ENCODE measurements at regions not wholly inside any gene's neighbourhood (a gene's known extent, or its start where the extent isn't known, plus 50 kb on each side); places are given as distances from the start of the nearest gene placed in this dataset.

- Histone ChIP-seq H3K9me3 (ENCODE audit: insufficient read depth, low read depth) (no peaks in the 10 kb centered on the region), H2AFZ (no peak overlapping the region), H3K36me3 (ENCODE audit: low read depth) (no peaks in the 10 kb centered on the region), H3K9me2 (ENCODE audit: insufficient read depth) (no peaks in the 10 kb centered on the region), H3K4me3 (no peak overlapping the region), H3K27ac (no peak overlapping the region), H3K79me2 (ENCODE audit: low read depth) (no peaks in the 10 kb centered on the region), H3K4me2 (no peak overlapping the region), H3K27me3 (ENCODE audit: insufficient read depth, low read depth) (no peaks in the 10 kb centered on the region), H3K4me1 (replicated peaks; ENCODE audit: insufficient read depth) (no peaks in the 10 kb centered on the region), H3F3A (ENCODE audit: insufficient read depth, low read depth) (no peaks in the 10 kb centered on the region), H4K20me1 (ENCODE audit: insufficient read depth) (no peaks in the 10 kb centered on the region)
- no TSS peak for BruUV-seq (replicated peaks)
- intact Hi-C loops (cut with micrococcal nuclease; ENCODE audit: unreplicated experiment): no loop called here
- ChIA-PET POLR2A (ENCODE audit: unreplicated experiment) (interaction anchor here (0.6 kb wide), 2 partner anchors 10 to 704 kb away, joined by 3 to 5 read pairs; no protein-coding TSS in a partner anchor), CTCF (no interaction called here)
- TF ChIP-seq EZH2 (IDR thresholded peaks at IDR 0.05; ENCODE audit: low read depth) (no peak), CTCF (conservative IDR thresholded peaks at IDR 0.05) (no peak)
- DNase-seq: no peak
These were observed 273.6 kb downstream of the SDHAF3 start for GRCh38 chr7:97390915-97391593.

GRCh38 chr7:97401398-97401797, 283.9 kb downstream of the SDHAF3 start:
- Histone ChIP-seq H3K4me2 (no peak overlapping the region), H3K4me1 (replicated peaks; ENCODE audit: insufficient read depth) (no peaks in the 10 kb centered on the region), H4K20me1 (ENCODE audit: insufficient read depth) (no peaks in the 10 kb centered on the region), H3K27me3 (ENCODE audit: insufficient read depth, low read depth) (peaks cover 9% of the 10 kb centered on the region; the same call in 1 of the 2 replicates), H3F3A (ENCODE audit: insufficient read depth, low read depth) (no peaks in the 10 kb centered on the region), H3K4me3 (no peak overlapping the region), H3K27ac (no peak overlapping the region), H3K9me2 (ENCODE audit: insufficient read depth) (no peaks in the 10 kb centered on the region), H3K79me2 (ENCODE audit: low read depth) (no peaks in the 10 kb centered on the region), H3K9me3 (ENCODE audit: insufficient read depth, low read depth) (no peaks in the 10 kb centered on the region), H3K36me3 (ENCODE audit: low read depth) (no peaks in the 10 kb centered on the region), H2AFZ (no peak overlapping the region)
- intact Hi-C loops (cut with micrococcal nuclease; ENCODE audit: unreplicated experiment): no loop called here
- ChIA-PET POLR2A (ENCODE audit: unreplicated experiment) (interaction anchor here (0.7 kb wide), 1 partner anchor 11 kb away, joined by 3 read pairs; no protein-coding TSS in a partner anchor), CTCF (no interaction called here)
- DNase-seq: no peak
- TF ChIP-seq EZH2 (IDR thresholded peaks at IDR 0.05; ENCODE audit: low read depth): no peak
- no peak for TF ChIP-seq CTCF (conservative IDR thresholded peaks at IDR 0.05)
- no TSS peak for BruUV-seq (replicated peaks)

GRCh38 chr7:97405835-97406234, 288.3 kb downstream of the SDHAF3 start:
- Histone ChIP-seq H3K4me1 (replicated peaks; ENCODE audit: insufficient read depth) (no peaks in the 10 kb centered on the region), H3K4me2 (no peak overlapping the region), H3K36me3 (ENCODE audit: low read depth) (no peaks in the 10 kb centered on the region), H3K9me3 (ENCODE audit: insufficient read depth, low read depth) (no peaks in the 10 kb centered on the region), H3K27ac (no peak overlapping the region), H3K4me3 (no peak overlapping the region), H3F3A (ENCODE audit: insufficient read depth, low read depth) (no peaks in the 10 kb centered on the region), H2AFZ (no peak overlapping the region), H3K9me2 (ENCODE audit: insufficient read depth) (no peaks in the 10 kb centered on the region), H3K79me2 (ENCODE audit: low read depth) (no peaks in the 10 kb centered on the region), H4K20me1 (ENCODE audit: insufficient read depth) (no peaks in the 10 kb centered on the region), H3K27me3 (ENCODE audit: insufficient read depth, low read depth) (peaks cover 24% of the 10 kb centered on the region; the same call in 1 of the 2 replicates)
- ChIA-PET POLR2A (ENCODE audit: unreplicated experiment) (no interaction called here), CTCF (no interaction called here)
- BruUV-seq (replicated peaks): no TSS peak
- intact Hi-C loops (cut with micrococcal nuclease; ENCODE audit: unreplicated experiment): no loop called here
- DNase-seq: no peak
- TF ChIP-seq CTCF (conservative IDR thresholded peaks at IDR 0.05) (no peak), EZH2 (IDR thresholded peaks at IDR 0.05; ENCODE audit: low read depth) (no peak)
